ENCODE measurements at regions not wholly inside any gene's neighbourhood (a gene's known extent, or its start where the extent isn't known, plus 50 kb on each side); places are given as distances from the start of the nearest gene placed in this dataset.

DNA sequence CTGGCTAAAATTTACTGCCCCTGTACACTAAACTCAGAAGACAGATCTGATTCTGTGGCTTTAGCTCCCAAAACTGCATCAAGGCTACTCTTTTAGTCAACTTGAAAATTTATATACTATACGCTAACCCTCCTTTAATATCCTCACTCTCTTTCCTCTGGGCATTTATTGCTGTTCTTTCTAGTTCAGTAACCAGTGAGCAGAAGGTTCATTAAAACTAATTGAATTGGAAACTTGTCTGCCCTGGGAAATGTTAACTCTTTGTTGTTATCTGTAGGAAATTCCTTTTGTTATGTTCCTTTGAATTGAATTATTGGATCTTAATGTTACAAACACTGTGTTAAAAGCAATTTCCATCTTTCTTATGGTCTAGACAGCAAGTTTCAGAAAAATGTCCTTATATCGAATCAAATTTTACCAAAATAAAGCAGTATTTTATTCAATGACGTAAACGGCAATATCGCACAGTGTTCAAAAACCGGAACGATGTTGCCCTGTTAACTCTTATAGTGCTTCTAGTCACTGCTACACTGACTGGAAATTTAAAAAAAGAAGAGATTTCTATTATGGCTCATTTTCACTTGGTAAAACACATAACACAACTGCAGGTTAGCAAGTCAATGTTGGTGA is 168.3 kb downstream of the NR4A2 start:
- no peak overlapping the region for H3K9ac ChIP-seq (ENCODE audit: low read length)
- H3K4me1 ChIP-seq (ENCODE audit: low read length), result no peaks in the 10 kb centered on the region
- no peak overlapping the region for H2AFZ ChIP-seq (ENCODE audit: low read depth, low read length)
- H3K4me2 ChIP-seq (ENCODE audit: low read length), result no peak overlapping the region
- H3K9me3 ChIP-seq (ENCODE audit: insufficient read depth, low read length), result no peaks in the 10 kb centered on the region
- no peak overlapping the region for H3K27ac ChIP-seq (ENCODE audit: low read length)
- H3K4me3 ChIP-seq (ENCODE audit: low read length), result no peak overlapping the region
- no peaks in the 10 kb centered on the region for H3K79me2 ChIP-seq (ENCODE audit: low read length)
- H3K27me3 ChIP-seq (ENCODE audit: low read depth, low read length), result no peaks in the 10 kb centered on the region; the same call in 1 of the 2 replicates
- no peaks in the 10 kb centered on the region for H3K36me3 ChIP-seq (replicated peaks; ENCODE audit: low read depth, low read length)
- TF ChIP-seq, protein P1, sequence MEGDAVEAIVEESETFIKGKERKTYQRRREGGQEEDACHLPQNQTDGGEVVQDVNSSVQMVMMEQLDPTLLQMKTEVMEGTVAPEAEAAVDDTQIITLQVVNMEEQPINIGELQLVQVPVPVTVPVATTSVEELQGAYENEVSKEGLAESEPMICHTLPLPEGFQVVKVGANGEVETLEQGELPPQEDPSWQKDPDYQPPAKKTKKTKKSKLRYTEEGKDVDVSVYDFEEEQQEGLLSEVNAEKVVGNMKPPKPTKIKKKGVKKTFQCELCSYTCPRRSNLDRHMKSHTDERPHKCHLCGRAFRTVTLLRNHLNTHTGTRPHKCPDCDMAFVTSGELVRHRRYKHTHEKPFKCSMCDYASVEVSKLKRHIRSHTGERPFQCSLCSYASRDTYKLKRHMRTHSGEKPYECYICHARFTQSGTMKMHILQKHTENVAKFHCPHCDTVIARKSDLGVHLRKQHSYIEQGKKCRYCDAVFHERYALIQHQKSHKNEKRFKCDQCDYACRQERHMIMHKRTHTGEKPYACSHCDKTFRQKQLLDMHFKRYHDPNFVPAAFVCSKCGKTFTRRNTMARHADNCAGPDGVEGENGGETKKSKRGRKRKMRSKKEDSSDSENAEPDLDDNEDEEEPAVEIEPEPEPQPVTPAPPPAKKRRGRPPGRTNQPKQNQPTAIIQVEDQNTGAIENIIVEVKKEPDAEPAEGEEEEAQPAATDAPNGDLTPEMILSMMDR (IDR thresholded peaks at IDR 0.05; ENCODE audit: low read depth, low read length), result no peak
- no peak for TF ChIP-seq EZH2phosphoT487 (IDR thresholded peaks at IDR 0.05; ENCODE audit: low read depth)
- H4K20me1 ChIP-seq (ENCODE audit: insufficient read depth, low read length), result no peaks in the 10 kb centered on the region

GRCh38 chr2:156158808-156159207 is 173.7 kb downstream of the NR4A2 start:
- H3K36me3 ChIP-seq (replicated peaks; ENCODE audit: low read depth, low read length), result no peaks in the 10 kb centered on the region
- H3K79me2 ChIP-seq (ENCODE audit: low read length), result no peaks in the 10 kb centered on the region
- H3K4me3 ChIP-seq (ENCODE audit: low read length), result no peak overlapping the region
- H3K27ac ChIP-seq (ENCODE audit: low read length), result no peak overlapping the region
- no peak overlapping the region for H3K4me2 ChIP-seq (ENCODE audit: low read length)
- no peak for TF ChIP-seq EZH2phosphoT487 (IDR thresholded peaks at IDR 0.05; ENCODE audit: low read depth)
- TF ChIP-seq, protein P1 (IDR thresholded peaks at IDR 0.05; ENCODE audit: low read depth, low read length), result no peak
- H3K9me3 ChIP-seq (ENCODE audit: insufficient read depth, low read length), result no peaks in the 10 kb centered on the region
- no peaks in the 10 kb centered on the region for H4K20me1 ChIP-seq (ENCODE audit: insufficient read depth, low read length)
- no peak overlapping the region for H3K9ac ChIP-seq (ENCODE audit: low read length)
- peaks cover 10% of the 10 kb centered on the region for H3K4me1 ChIP-seq (ENCODE audit: low read length)
- no peak overlapping the region for H2AFZ ChIP-seq (ENCODE audit: low read depth, low read length)
- no peaks in the 10 kb centered on the region; the same call in 1 of the 2 replicates for H3K27me3 ChIP-seq (ENCODE audit: low read depth, low read length)

GRCh38 chr2:156157670-156158069 is 174.9 kb downstream of the NR4A2 start:
- Histone ChIP-seq H3K4me1 (ENCODE audit: low read length) (peaks cover 10% of the 10 kb centered on the region), H3K9me3 (ENCODE audit: insufficient read depth, low read length) (no peaks in the 10 kb centered on the region), H3K9ac (ENCODE audit: low read length) (no peak overlapping the region), H3K27me3 (ENCODE audit: low read depth, low read length) (no peaks in the 10 kb centered on the region; the same call in 1 of the 2 replicates), H3K79me2 (ENCODE audit: low read length) (no peaks in the 10 kb centered on the region), H3K27ac (ENCODE audit: low read length) (no peak overlapping the region), H3K4me3 (ENCODE audit: low read length) (no peak overlapping the region), H3K36me3 (replicated peaks; ENCODE audit: low read depth, low read length) (no peaks in the 10 kb centered on the region), H2AFZ (ENCODE audit: low read depth, low read length) (no peak overlapping the region), H3K4me2 (ENCODE audit: low read length) (0 out of 2 replicates have a peak overlapping the region, but pooled peaks have one; percentile 13), H4K20me1 (ENCODE audit: insufficient read depth, low read length) (no peaks in the 10 kb centered on the region)
- TF ChIP-seq EZH2phosphoT487 (IDR thresholded peaks at IDR 0.05; ENCODE audit: low read depth), result no peak
- TF ChIP-seq, protein P1 (IDR thresholded peaks at IDR 0.05; ENCODE audit: low read depth, low read length), result peak; percentile 52

DNA sequence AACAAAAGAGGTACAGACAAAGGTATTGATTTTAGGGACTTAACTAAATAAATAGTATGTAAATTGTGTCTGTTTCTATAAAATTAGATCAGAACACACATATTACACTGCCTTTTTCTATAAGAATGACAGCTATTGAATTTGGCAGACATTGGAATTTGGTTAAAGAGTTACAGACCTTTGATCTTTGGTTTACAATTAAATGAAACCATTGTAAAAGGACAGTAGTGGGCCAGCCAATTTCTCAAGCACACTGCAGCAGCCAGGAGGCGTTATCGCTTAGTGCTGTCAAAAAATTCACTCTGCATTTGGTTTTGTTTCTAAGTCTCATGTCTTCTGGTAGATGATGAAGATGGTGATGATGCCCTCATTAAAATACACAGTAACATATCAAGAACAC is 175.9 kb downstream of the NR4A2 start:
- Histone ChIP-seq H3K4me2 (ENCODE audit: low read length) (no peak overlapping the region), H4K20me1 (ENCODE audit: insufficient read depth, low read length) (no peaks in the 10 kb centered on the region), H3K36me3 (replicated peaks; ENCODE audit: low read depth, low read length) (no peaks in the 10 kb centered on the region), H3K9ac (ENCODE audit: low read length) (no peak overlapping the region), H2AFZ (ENCODE audit: low read depth, low read length) (no peak overlapping the region), H3K9me3 (ENCODE audit: insufficient read depth, low read length) (no peaks in the 10 kb centered on the region), H3K27ac (ENCODE audit: low read length) (no peak overlapping the region), H3K4me3 (ENCODE audit: low read length) (no peak overlapping the region), H3K27me3 (ENCODE audit: low read depth, low read length) (no peaks in the 10 kb centered on the region; the same call in 1 of the 2 replicates), H3K4me1 (ENCODE audit: low read length) (peaks cover 10% of the 10 kb centered on the region), H3K79me2 (ENCODE audit: low read length) (no peaks in the 10 kb centered on the region)
- TF ChIP-seq, protein P1 (IDR thresholded peaks at IDR 0.05; ENCODE audit: low read depth, low read length), result no peak
- TF ChIP-seq EZH2phosphoT487 (IDR thresholded peaks at IDR 0.05; ENCODE audit: low read depth), result no peak
